ENCODE measurements at regions not wholly inside any gene's neighbourhood (a gene's known extent, or its start where the extent isn't known, plus 50 kb on each side); places are given as distances from the start of the nearest gene placed in this dataset.
"Not testable (repeated sequence)": the region's sequence is repeated elsewhere in the genome, so short reads cannot be mapped to it uniquely, and the experiment has no call there.

GRCh38 chr11:87573708-87574107 lies 536.0 kb downstream of the TMEM135 start:
- FAIRE-seq: no peak
- DNase-seq (ENCODE audit: insufficient read length, low spot score): no peak
- TF ChIP-seq POU2F2 (IDR thresholded peaks at IDR 0.05; ENCODE audit: low read depth, low read length) (no peak), TAF1 (IDR thresholded peaks at IDR 0.05; ENCODE audit: low read depth, low read length) (no peak)

GRCh38 chr11:87572881-87573280 lies 535.1 kb downstream of the TMEM135 start:
- TF ChIP-seq POLR2A (IDR thresholded peaks at IDR 0.05; ENCODE audit: low read depth, low read length): no peak
- no peak for TF ChIP-seq TAF1 (IDR thresholded peaks at IDR 0.05; ENCODE audit: low read depth, low read length)
- no peak for TF ChIP-seq POLR2AphosphoS5 (IDR thresholded peaks at IDR 0.05; ENCODE audit: low read depth, low read length)
- TF ChIP-seq PAX5 (IDR thresholded peaks at IDR 0.05; ENCODE audit: insufficient read depth, low read length, severe bottlenecking): no peak
- no peak for TF ChIP-seq SPI1 (IDR thresholded peaks at IDR 0.05; ENCODE audit: low read depth, low read length)
- TF ChIP-seq POU2F2 (IDR thresholded peaks at IDR 0.05; ENCODE audit: low read depth, low read length): no peak
- FAIRE-seq: no peak
- DNase-seq (ENCODE audit: insufficient read length, low spot score): no peak

- no peak for TF ChIP-seq TAF1 (IDR thresholded peaks at IDR 0.05; ENCODE audit: low read depth, low read length)
- peak; percentile 77 for TF ChIP-seq SPI1 (IDR thresholded peaks at IDR 0.05; ENCODE audit: low read depth, low read length)
- DNase-seq (ENCODE audit: insufficient read length, low spot score): no peak
- FAIRE-seq: no peak
Measured at GRCh38 chr11:87560352-87560751, 522.6 kb downstream of the TMEM135 start.

GRCh38 chr11:87559852-87560251 lies 522.1 kb downstream of the TMEM135 start:
- FAIRE-seq; DNase-seq (ENCODE audit: insufficient read length, low spot score): not testable (repeated sequence)

DNA sequence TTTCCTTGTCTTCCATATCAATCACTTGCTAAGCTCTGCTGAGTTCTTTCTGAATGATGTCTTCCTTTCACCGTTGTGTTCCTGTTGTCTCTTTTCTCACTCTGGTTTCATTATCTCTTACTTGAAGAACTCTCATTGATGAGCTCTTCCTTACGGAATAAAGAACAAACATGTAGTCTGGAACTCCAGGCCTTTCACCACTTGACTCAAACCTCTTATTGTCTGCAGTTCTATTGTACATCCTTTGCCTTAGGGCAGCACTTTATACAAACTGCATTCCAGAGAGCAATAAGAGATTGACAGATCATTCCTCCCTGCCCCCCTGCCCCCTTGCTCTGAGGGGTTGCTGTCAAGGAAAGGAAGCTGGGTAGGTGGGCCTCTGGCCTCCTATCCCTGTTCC lies 517.4 kb downstream of the TMEM135 start:
- TF ChIP-seq TAF1 (IDR thresholded peaks at IDR 0.05; ENCODE audit: low read depth, low read length) (no peak), POLR2A (IDR thresholded peaks at IDR 0.05; ENCODE audit: low read depth, low read length) (no peak), SPI1 (IDR thresholded peaks at IDR 0.05; ENCODE audit: low read depth, low read length) (no peak), PAX5 (IDR thresholded peaks at IDR 0.05; ENCODE audit: insufficient read depth, low read length, severe bottlenecking) (no peak), POLR2AphosphoS5 (IDR thresholded peaks at IDR 0.05; ENCODE audit: low read depth, low read length) (no peak), POU2F2 (IDR thresholded peaks at IDR 0.05; ENCODE audit: low read depth, low read length) (no peak)
- DNase-seq (ENCODE audit: insufficient read length, low spot score) (no peak), FAIRE-seq (no peak)

DNA sequence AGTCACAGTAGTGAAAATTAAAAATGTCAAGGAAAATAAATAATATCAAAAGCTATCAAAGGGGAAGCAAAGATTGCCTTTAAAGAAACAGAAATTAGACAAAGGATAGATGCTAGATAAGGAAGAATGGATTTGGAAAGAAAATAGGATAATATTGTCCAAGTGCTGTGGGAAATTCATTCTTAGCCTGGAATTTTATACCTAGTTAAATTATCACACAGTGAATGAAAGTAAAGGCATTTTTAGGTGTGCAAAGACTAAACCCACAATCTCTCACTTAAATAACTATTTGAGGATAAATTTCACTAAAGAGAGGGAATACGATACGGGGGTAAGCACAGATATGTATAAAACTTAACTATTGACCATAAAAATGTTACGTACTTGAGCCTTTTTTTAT lies 511.1 kb downstream of the TMEM135 start:
- FAIRE-seq: no peak
- DNase-seq (ENCODE audit: insufficient read length, low spot score): no peak
- TF ChIP-seq POLR2AphosphoS5 (IDR thresholded peaks at IDR 0.05; ENCODE audit: low read depth, low read length): no peak
- TF ChIP-seq POLR2A (IDR thresholded peaks at IDR 0.05; ENCODE audit: low read depth, low read length): no peak
- TF ChIP-seq SPI1 (IDR thresholded peaks at IDR 0.05; ENCODE audit: low read depth, low read length): no peak
- no peak for TF ChIP-seq TAF1 (IDR thresholded peaks at IDR 0.05; ENCODE audit: low read depth, low read length)
- TF ChIP-seq POU2F2 (IDR thresholded peaks at IDR 0.05; ENCODE audit: low read depth, low read length): no peak
- TF ChIP-seq PAX5 (IDR thresholded peaks at IDR 0.05; ENCODE audit: insufficient read depth, low read length, severe bottlenecking): no peak

- no peak for DNase-seq (ENCODE audit: insufficient read length, low spot score)
- TF ChIP-seq POLR2A (IDR thresholded peaks at IDR 0.05; ENCODE audit: low read depth, low read length): no peak
- no peak for TF ChIP-seq POLR2AphosphoS5 (IDR thresholded peaks at IDR 0.05; ENCODE audit: low read depth, low read length)
- TF ChIP-seq TAF1 (IDR thresholded peaks at IDR 0.05; ENCODE audit: low read depth, low read length): no peak
- no peak for TF ChIP-seq POU2F2 (IDR thresholded peaks at IDR 0.05; ENCODE audit: low read depth, low read length)
- no peak for TF ChIP-seq PAX5 (IDR thresholded peaks at IDR 0.05; ENCODE audit: insufficient read depth, low read length, severe bottlenecking)
- no peak for TF ChIP-seq SPI1 (IDR thresholded peaks at IDR 0.05; ENCODE audit: low read depth, low read length)
- FAIRE-seq: no peak
Measured at GRCh38 chr11:87545858-87546257, 508.1 kb downstream of the TMEM135 start.

- no peak for TF ChIP-seq POU2F2 (IDR thresholded peaks at IDR 0.05; ENCODE audit: low read depth, low read length)
- TF ChIP-seq PAX5 (IDR thresholded peaks at IDR 0.05; ENCODE audit: insufficient read depth, low read length, severe bottlenecking): no peak
- no peak for TF ChIP-seq TAF1 (IDR thresholded peaks at IDR 0.05; ENCODE audit: low read depth, low read length)
- TF ChIP-seq SPI1 (IDR thresholded peaks at IDR 0.05; ENCODE audit: low read depth, low read length): no peak
- no peak for TF ChIP-seq POLR2A (IDR thresholded peaks at IDR 0.05; ENCODE audit: low read depth, low read length)
- no peak for TF ChIP-seq POLR2AphosphoS5 (IDR thresholded peaks at IDR 0.05; ENCODE audit: low read depth, low read length)
- DNase-seq (ENCODE audit: insufficient read length, low spot score): no peak
- FAIRE-seq: no peak
Measured at GRCh38 chr11:87539596-87539995, 501.9 kb downstream of the TMEM135 start.

- TF ChIP-seq POU2F2 (IDR thresholded peaks at IDR 0.05; ENCODE audit: low read depth, low read length): no peak
- TF ChIP-seq POLR2A (IDR thresholded peaks at IDR 0.05; ENCODE audit: low read depth, low read length): no peak
- TF ChIP-seq SPI1 (IDR thresholded peaks at IDR 0.05; ENCODE audit: low read depth, low read length): no peak
- TF ChIP-seq TAF1 (IDR thresholded peaks at IDR 0.05; ENCODE audit: low read depth, low read length): no peak
- no peak for TF ChIP-seq PAX5 (IDR thresholded peaks at IDR 0.05; ENCODE audit: insufficient read depth, low read length, severe bottlenecking)
- no peak for TF ChIP-seq POLR2AphosphoS5 (IDR thresholded peaks at IDR 0.05; ENCODE audit: low read depth, low read length)
- no peak for DNase-seq (ENCODE audit: insufficient read length, low spot score)
- no peak for FAIRE-seq
Measured at GRCh38 chr11:87536565-87536964, 498.8 kb downstream of the TMEM135 start.

DNA sequence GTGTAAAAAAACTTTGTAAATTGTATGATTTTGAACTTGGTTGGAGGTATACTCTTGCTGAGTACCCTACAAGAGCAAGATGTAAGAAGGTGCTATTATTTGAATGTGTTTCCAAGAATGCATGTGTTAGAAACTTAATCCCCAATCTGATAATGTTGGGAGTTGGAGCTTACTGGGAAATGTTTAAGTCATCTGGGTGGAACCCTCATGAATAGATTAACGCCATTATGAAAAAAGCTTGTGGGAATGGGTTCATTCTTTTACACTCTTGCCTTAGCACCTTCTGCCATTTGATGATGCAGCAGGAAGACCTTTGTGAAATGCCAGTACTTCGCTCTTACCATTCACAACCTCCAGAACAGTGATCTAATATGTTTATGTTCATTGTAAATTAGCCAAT lies 498.3 kb downstream of the TMEM135 start:
- TF ChIP-seq PAX5 (IDR thresholded peaks at IDR 0.05; ENCODE audit: insufficient read depth, low read length, severe bottlenecking): no peak
- TF ChIP-seq POLR2A (IDR thresholded peaks at IDR 0.05; ENCODE audit: low read depth, low read length): no peak
- no peak for TF ChIP-seq TAF1 (IDR thresholded peaks at IDR 0.05; ENCODE audit: low read depth, low read length)
- no peak for FAIRE-seq

GRCh38 chr11:87535513-87535912 lies 497.8 kb downstream of the TMEM135 start:
- no peak for FAIRE-seq
- DNase-seq (ENCODE audit: insufficient read length, low spot score): no peak
- no peak for TF ChIP-seq PAX5 (IDR thresholded peaks at IDR 0.05; ENCODE audit: insufficient read depth, low read length, severe bottlenecking)
- TF ChIP-seq POLR2A (IDR thresholded peaks at IDR 0.05; ENCODE audit: low read depth, low read length): no peak
- no peak for TF ChIP-seq SPI1 (IDR thresholded peaks at IDR 0.05; ENCODE audit: low read depth, low read length)
- no peak for TF ChIP-seq POU2F2 (IDR thresholded peaks at IDR 0.05; ENCODE audit: low read depth, low read length)
- TF ChIP-seq POLR2AphosphoS5 (IDR thresholded peaks at IDR 0.05; ENCODE audit: low read depth, low read length): no peak
- no peak for TF ChIP-seq TAF1 (IDR thresholded peaks at IDR 0.05; ENCODE audit: low read depth, low read length)

More for the DNA sequence above, 498.3 kb downstream of the TMEM135 start:
- no peak for DNase-seq (ENCODE audit: insufficient read length, low spot score)

DNA sequence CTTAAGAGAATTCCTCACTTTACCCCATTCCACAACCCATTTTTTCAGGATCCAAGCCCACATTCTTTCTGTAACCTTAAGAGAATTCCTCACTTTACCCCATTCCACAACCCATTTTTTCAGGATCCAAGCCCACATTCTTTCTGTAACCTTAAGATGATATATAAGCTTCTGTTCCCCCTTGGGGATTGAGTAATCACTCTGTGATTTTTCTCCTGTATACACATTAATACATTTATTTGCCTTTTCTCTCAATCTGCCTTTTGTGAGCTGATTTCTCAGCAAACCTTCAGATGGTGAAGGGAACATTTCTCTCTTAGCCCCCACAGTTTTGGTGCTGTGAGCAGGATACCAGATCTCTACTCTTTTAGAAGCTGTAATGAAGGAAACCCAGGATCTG lies 494.1 kb downstream of the TMEM135 start:
- not testable (repeated sequence) for DNase-seq (ENCODE audit: insufficient read length, low spot score); FAIRE-seq
